GM23338 (cell line): ENCODE measurements at regions not wholly inside any gene's neighbourhood (a gene's known extent, or its start where the extent isn't known, plus 50 kb on each side); places are given as distances from the start of the nearest gene placed in this dataset.

Source experiments
- ATAC-seq: fragments of 200-7000 bp; cut with Tn5 transposase; 3 replicates; pipeline ENCODE4 v1.9.1; 2020
- DNase-seq: peaks from one replicate; pipeline ENCODE4 v3.0.0-alpha.2; 2015; ENCODE audit warnings: low spot score
- H2AFZ ChIP-seq: fragments of 200-600 bp; sonication (generic); 2 replicates; pipeline ENCODE4 v1.8.0; 2016; ENCODE audit warnings: antibody characterized with exemption, mild to moderate bottlenecking, moderate library complexity
- H3F3A ChIP-seq: fragments of 200-600 bp; sonication (generic); replicated peaks from 2 replicates; pipeline ENCODE4 v1.8.0; 2017; ENCODE audit warnings: antibody characterized with exemption, mixed run types, low read depth
- H3K27ac ChIP-seq: fragments of 200-600 bp; sonication (generic); 2 replicates; pipeline ENCODE4 v1.6.1; 2016; ENCODE audit warnings: low read depth
- H3K27me3 ChIP-seq: fragments of 200-600 bp; sonication (generic); 2 replicates; pipeline ENCODE4 v1.8.0; 2016; ENCODE audit warnings: mild to moderate bottlenecking, mixed run types, moderate library complexity; ENCODE audit not compliant: insufficient read depth
- H3K36me3 ChIP-seq: fragments of 200-600 bp; sonication (generic); 2 replicates; pipeline ENCODE4 v1.8.0; 2016; ENCODE audit warnings: mild to moderate bottlenecking; ENCODE audit not compliant: insufficient read depth
- H3K4me1 ChIP-seq: fragments of 200-600 bp; sonication (generic); 2 replicates; pipeline ENCODE4 v1.8.0; 2016; ENCODE audit warnings: mild to moderate bottlenecking, moderate library complexity; ENCODE audit not compliant: insufficient read depth
- H3K4me2 ChIP-seq: fragments of 200-600 bp; sonication (generic); 2 replicates; pipeline ENCODE4 v1.7.1; 2017; ENCODE audit warnings: mixed run types
- H3K4me3 ChIP-seq: fragments of 200-600 bp; sonication (generic); 2 replicates; pipeline ENCODE4 v1.6.1; 2016; ENCODE audit warnings: mixed run types
- H3K79me2 ChIP-seq: fragments of 200-600 bp; sonication (generic); replicated peaks from 2 replicates; pipeline ENCODE4 v1.8.0; 2017; ENCODE audit warnings: mild to moderate bottlenecking; ENCODE audit not compliant: insufficient read depth
- H3K9me2 ChIP-seq: fragments of 200-600 bp; sonication (generic); 2 replicates; pipeline ENCODE4 v1.8.0; 2017; ENCODE audit not compliant: insufficient read depth
- H4K20me1 ChIP-seq: fragments of 200-600 bp; sonication (generic); replicated peaks from 2 replicates; pipeline ENCODE4 v1.8.0; 2017; ENCODE audit warnings: mild to moderate bottlenecking; ENCODE audit not compliant: insufficient read depth
- H3K27ac Mint-ChIP-seq: 2 replicates; pipeline ENCODE4 v1.8.0; 2020; ENCODE audit warnings: inconsistent platforms, mild to moderate bottlenecking, moderate library complexity, mixed read lengths
- H3K27me3 Mint-ChIP-seq: 3 replicates; pipeline ENCODE4 v1.8.0; 2022; ENCODE audit warnings: low read depth, mild to moderate bottlenecking, moderate library complexity, mixed read lengths, inconsistent platforms; ENCODE audit not compliant: insufficient read depth, poor library complexity
- H3K36me3 Mint-ChIP-seq: 3 replicates; pipeline ENCODE4 v1.8.0; 2021; ENCODE audit warnings: low read depth, mild to moderate bottlenecking, inconsistent platforms, moderate library complexity, mixed read lengths
- H3K4me1 Mint-ChIP-seq: 3 replicates; pipeline ENCODE4 v1.8.0; 2020; ENCODE audit warnings: mild to moderate bottlenecking, inconsistent platforms, mixed read lengths
- H3K4me3 Mint-ChIP-seq: 3 replicates; pipeline ENCODE4 v1.8.0; 2021; ENCODE audit warnings: moderate library complexity, mild to moderate bottlenecking, inconsistent platforms, mixed read lengths
- H3K9me3 Mint-ChIP-seq: 3 replicates; pipeline ENCODE4 v1.8.0; 2020; ENCODE audit warnings: moderate library complexity, mild to moderate bottlenecking, inconsistent platforms, mixed read lengths
- CREB1 ChIP-seq: fragments of 250-450 bp; sonication (Bioruptor Pico); IDR thresholded peaks from 2 replicates; pipeline ENCODE4 v1.5.0; 2020; ENCODE audit warnings: low read depth, mild to moderate bottlenecking, moderate library complexity
- EZH2phosphoT487 ChIP-seq: fragments of 200-600 bp; sonication (generic); IDR thresholded peaks from one replicate; pipeline ENCODE4 v1.8.1; 2018; ENCODE audit warnings: antibody characterized with exemption; ENCODE audit not compliant: unreplicated experiment
- NANOG ChIP-seq: IDR thresholded peaks from 2 replicates; pipeline ENCODE4 v1.6.1; 2016; ENCODE audit warnings: antibody characterized with exemption, borderline replicate concordance
- POLR2AphosphoS5 ChIP-seq: IDR thresholded peaks from 2 replicates; pipeline ENCODE4 v1.6.1; 2016; ENCODE audit warnings: antibody characterized with exemption, low read depth
- STAT1 ChIP-seq: IDR thresholded peaks from one replicate; pipeline ENCODE4 v1.6.1; 2016; ENCODE audit warnings: antibody characterized with exemption; ENCODE audit not compliant: unreplicated experiment
- ZNF114 ChIP-seq: fragments of 250-450 bp; sonication (Bioruptor Pico); IDR thresholded peaks from 2 replicates; pipeline ENCODE4 v1.5.0; 2020; ENCODE audit warnings: mild to moderate bottlenecking, moderate library complexity
- TF ChIP-seq, protein P1 (sequence below), 2 experiments: fragments of 200-600 bp in 1 of 2; sonication (generic) in 1 of 2; conservative IDR thresholded peaks; 2 replicates each; pipeline versions ENCODE4 v1.5.1 to v1.6.1; 2016 to 2017; ENCODE audit warnings: antibody characterized with exemption in 2 of 2, low read depth in 2 of 2, mild to moderate bottlenecking in 2 of 2, moderate library complexity in 1 of 2
- TF ChIP-seq, protein P2 (sequence below): fragments of 250-450 bp; sonication (Bioruptor Pico); IDR thresholded peaks from 2 replicates; pipeline ENCODE4 v1.5.0; 2020; ENCODE audit warnings: mild to moderate bottlenecking, moderate library complexity

GRCh38 chr16:35173295-35173694 is 1713.9 kb downstream of the TP53TG3F start (continued):
- TF ChIP-seq, protein P1, sequence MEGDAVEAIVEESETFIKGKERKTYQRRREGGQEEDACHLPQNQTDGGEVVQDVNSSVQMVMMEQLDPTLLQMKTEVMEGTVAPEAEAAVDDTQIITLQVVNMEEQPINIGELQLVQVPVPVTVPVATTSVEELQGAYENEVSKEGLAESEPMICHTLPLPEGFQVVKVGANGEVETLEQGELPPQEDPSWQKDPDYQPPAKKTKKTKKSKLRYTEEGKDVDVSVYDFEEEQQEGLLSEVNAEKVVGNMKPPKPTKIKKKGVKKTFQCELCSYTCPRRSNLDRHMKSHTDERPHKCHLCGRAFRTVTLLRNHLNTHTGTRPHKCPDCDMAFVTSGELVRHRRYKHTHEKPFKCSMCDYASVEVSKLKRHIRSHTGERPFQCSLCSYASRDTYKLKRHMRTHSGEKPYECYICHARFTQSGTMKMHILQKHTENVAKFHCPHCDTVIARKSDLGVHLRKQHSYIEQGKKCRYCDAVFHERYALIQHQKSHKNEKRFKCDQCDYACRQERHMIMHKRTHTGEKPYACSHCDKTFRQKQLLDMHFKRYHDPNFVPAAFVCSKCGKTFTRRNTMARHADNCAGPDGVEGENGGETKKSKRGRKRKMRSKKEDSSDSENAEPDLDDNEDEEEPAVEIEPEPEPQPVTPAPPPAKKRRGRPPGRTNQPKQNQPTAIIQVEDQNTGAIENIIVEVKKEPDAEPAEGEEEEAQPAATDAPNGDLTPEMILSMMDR (conservative IDR thresholded peaks at IDR 0.05; ENCODE audit: low read depth in 2 of 2), result no peak
- TF ChIP-seq POLR2AphosphoS5 (no peak), EZH2phosphoT487 (no peak), NANOG (no peak), ZNF114 (no peak), STAT1 (no peak)
- TF ChIP-seq, protein P2, sequence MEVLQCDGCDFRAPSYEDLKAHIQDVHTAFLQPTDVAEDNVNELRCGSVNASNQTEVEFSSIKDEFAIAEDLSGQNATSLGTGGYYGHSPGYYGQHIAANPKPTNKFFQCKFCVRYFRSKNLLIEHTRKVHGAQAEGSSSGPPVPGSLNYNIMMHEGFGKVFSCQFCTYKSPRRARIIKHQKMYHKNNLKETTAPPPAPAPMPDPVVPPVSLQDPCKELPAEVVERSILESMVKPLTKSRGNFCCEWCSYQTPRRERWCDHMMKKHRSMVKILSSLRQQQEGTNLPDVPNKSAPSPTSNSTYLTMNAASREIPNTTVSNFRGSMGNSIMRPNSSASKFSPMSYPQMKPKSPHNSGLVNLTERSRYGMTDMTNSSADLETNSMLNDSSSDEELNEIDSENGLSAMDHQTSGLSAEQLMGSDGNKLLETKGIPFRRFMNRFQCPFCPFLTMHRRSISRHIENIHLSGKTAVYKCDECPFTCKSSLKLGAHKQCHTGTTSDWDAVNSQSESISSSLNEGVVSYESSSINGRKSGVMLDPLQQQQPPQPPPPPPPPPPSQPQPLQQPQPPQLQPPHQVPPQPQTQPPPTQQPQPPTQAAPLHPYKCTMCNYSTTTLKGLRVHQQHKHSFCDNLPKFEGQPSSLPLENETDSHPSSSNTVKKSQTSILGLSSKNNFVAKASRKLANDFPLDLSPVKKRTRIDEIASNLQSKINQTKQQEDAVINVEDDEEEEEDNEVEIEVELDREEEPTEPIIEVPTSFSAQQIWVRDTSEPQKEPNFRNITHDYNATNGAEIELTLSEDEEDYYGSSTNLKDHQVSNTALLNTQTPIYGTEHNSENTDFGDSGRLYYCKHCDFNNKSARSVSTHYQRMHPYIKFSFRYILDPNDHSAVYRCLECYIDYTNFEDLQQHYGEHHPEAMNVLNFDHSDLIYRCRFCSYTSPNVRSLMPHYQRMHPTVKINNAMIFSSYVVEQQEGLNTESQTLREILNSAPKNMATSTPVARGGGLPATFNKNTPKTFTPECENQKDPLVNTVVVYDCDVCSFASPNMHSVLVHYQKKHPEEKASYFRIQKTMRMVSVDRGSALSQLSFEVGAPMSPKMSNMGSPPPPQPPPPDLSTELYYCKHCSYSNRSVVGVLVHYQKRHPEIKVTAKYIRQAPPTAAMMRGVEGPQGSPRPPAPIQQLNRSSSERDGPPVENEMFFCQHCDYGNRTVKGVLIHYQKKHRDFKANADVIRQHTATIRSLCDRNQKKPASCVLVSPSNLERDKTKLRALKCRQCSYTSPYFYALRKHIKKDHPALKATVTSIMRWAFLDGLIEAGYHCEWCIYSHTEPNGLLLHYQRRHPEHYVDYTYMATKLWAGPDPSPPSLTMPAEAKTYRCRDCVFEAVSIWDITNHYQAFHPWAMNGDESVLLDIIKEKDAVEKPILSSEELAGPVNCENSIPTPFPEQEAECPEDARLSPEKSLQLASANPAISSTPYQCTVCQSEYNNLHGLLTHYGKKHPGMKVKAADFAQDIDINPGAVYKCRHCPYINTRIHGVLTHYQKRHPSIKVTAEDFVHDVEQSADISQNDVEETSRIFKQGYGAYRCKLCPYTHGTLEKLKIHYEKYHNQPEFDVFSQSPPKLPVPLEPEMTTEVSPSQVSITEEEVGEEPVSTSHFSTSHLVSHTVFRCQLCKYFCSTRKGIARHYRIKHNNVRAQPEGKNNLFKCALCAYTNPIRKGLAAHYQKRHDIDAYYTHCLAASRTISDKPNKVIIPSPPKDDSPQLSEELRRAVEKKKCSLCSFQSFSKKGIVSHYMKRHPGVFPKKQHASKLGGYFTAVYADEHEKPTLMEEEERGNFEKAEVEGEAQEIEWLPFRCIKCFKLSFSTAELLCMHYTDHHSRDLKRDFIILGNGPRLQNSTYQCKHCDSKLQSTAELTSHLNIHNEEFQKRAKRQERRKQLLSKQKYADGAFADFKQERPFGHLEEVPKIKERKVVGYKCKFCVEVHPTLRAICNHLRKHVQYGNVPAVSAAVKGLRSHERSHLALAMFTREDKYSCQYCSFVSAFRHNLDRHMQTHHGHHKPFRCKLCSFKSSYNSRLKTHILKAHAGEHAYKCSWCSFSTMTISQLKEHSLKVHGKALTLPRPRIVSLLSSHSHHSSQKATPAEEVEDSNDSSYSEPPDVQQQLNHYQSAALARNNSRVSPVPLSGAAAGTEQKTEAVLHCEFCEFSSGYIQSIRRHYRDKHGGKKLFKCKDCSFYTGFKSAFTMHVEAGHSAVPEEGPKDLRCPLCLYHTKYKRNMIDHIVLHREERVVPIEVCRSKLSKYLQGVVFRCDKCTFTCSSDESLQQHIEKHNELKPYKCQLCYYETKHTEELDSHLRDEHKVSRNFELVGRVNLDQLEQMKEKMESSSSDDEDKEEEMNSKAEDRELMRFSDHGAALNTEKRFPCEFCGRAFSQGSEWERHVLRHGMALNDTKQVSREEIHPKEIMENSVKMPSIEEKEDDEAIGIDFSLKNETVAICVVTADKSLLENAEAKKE (CRISPR knock-in tag), result no peak

- Histone ChIP-seq H3K4me2 (no peak overlapping the region), H3K4me3 (no peak overlapping the region), H3K79me2 (no peaks in the 10 kb centered on the region), H3K27me3 (no peaks in the 10 kb centered on the region), H3K27ac (no peak overlapping the region), H2AFZ (no peak overlapping the region), H3K9me2 (no peaks in the 10 kb centered on the region), H3K36me3 (no peaks in the 10 kb centered on the region; the same call in 1 of the 2 replicates), H3K4me1 (no peaks in the 10 kb centered on the region), H4K20me1 (no peaks in the 10 kb centered on the region), H3F3A (no peaks in the 10 kb centered on the region)
- Mint-ChIP-seq H3K36me3 (peaks cover 27% of the 10 kb centered on the region), H3K9me3 (peaks cover 83% of the 10 kb centered on the region), H3K27me3 (no peaks in the 10 kb centered on the region), H3K4me1 (no peaks in the 10 kb centered on the region), H3K4me3 (no peak overlapping the region), H3K27ac (no peak overlapping the region)
- no peak for ATAC-seq
- DNase-seq, result no peak
- no peak for TF ChIP-seq NANOG
- no peak for TF ChIP-seq CREB1 (CRISPR knock-in tag)
- no peak for TF ChIP-seq EZH2phosphoT487
- TF ChIP-seq STAT1, result no peak
- TF ChIP-seq ZNF114, result no peak
- TF ChIP-seq, protein P2 (CRISPR knock-in tag), result no peak
Measured at GRCh38 chr16:35174016-35174415, 1714.6 kb downstream of the TP53TG3F start.
